GM20000 (cell line): ENCODE measurements at regions not wholly inside any gene's neighbourhood (a gene's known extent, or its start where the extent isn't known, plus 50 kb on each side); places are given as distances from the start of the nearest gene placed in this dataset.

Experiments
- DNase-seq: peaks from one replicate; pipeline ENCODE4 v3.0.0; 2012; ENCODE audit warnings: low spot score
- TF ChIP-seq, protein P1 (sequence below): IDR thresholded peaks from 2 replicates; pipeline ENCODE4 v1.5.1; 2012; ENCODE audit warnings: mild to moderate bottlenecking, control low read depth; ENCODE audit errors: extremely low read depth, missing control alignments

DNA sequence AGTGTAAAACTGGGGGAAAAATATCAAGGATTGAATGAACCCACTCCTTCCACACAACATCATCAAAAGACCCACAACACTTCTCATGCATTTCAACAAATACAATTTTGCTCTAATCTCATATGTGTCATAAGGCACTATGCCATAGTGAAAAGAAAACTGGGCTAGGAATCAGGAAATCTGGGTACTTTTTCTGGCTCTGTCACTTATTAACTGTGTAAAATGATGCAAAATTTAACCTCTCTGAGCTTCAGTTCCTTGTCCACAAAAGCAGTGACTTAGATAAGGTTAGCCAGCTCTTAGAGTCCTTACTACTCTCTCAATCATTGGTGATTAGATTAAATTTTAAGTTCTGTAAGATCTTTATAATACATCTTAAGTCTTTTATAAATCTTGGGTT lies 250.5 kb upstream of the SOX5 start:
- DNase-seq: no peak
- TF ChIP-seq, protein P1, sequence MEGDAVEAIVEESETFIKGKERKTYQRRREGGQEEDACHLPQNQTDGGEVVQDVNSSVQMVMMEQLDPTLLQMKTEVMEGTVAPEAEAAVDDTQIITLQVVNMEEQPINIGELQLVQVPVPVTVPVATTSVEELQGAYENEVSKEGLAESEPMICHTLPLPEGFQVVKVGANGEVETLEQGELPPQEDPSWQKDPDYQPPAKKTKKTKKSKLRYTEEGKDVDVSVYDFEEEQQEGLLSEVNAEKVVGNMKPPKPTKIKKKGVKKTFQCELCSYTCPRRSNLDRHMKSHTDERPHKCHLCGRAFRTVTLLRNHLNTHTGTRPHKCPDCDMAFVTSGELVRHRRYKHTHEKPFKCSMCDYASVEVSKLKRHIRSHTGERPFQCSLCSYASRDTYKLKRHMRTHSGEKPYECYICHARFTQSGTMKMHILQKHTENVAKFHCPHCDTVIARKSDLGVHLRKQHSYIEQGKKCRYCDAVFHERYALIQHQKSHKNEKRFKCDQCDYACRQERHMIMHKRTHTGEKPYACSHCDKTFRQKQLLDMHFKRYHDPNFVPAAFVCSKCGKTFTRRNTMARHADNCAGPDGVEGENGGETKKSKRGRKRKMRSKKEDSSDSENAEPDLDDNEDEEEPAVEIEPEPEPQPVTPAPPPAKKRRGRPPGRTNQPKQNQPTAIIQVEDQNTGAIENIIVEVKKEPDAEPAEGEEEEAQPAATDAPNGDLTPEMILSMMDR: no peak

- no peak for DNase-seq
These were observed 249.6 kb upstream of the SOX5 start for GRCh38 chr12:24198936-24199671.

DNA sequence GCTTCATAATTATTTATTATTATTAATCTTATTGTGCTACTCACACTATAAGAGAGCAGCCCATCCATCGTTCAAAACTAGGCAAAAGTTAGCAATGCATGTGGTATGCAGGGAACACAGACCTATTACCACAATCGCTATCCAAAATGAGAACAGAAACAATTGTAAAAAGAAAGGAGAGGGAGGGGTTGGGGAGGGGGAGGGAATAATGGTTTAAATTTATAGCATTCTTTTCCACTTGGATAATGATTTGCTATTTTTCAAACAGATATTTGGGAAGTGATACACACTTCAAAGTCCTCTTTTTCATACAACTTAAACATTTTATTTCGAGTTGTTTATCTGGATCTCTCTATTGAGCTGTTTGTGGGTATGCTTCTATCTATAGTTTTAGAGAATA lies 248.6 kb upstream of the SOX5 start:
- DNase-seq: no peak
- TF ChIP-seq, protein P1: no peak

More at GRCh38 chr12:24198936-24199671, 249.6 kb upstream of the SOX5 start:
- TF ChIP-seq, protein P1: no peak

- TF ChIP-seq, protein P1: no peak
- no peak for DNase-seq
These were observed 248.1 kb upstream of the SOX5 start for GRCh38 chr12:24197532-24197931.

DNA sequence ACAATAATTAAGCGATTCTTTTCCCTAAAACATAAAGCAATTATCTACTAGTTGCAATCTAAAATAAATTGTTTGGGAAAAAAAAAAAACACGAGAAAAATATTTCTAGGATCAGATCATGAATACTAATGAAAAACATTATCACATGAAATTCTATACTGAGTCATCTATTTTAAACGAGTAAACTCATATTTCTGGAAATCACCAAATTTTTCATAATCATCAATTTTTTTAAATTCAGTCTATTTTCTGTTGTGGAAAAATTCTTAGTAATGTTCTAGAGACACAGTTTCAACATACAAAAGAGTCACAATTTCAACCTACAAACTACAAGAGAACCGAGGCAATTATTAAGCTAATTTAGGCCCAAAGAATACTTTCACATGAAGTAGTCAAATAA lies 245.6 kb upstream of the SOX5 start:
- no peak for DNase-seq
- TF ChIP-seq, protein P1: no peak

- TF ChIP-seq, protein P1: no peak
- DNase-seq: no peak
These were observed 241.6 kb upstream of the SOX5 start for GRCh38 chr12:24191117-24191516.

- DNase-seq: no peak
- TF ChIP-seq, protein P1: no peak
These were observed 236.3 kb upstream of the SOX5 start for GRCh38 chr12:24185782-24186181.
